ENCODE measurements at regions not wholly inside any gene's neighbourhood (a gene's known extent, or its start where the extent isn't known, plus 50 kb on each side); places are given as distances from the start of the nearest gene placed in this dataset.

DNA sequence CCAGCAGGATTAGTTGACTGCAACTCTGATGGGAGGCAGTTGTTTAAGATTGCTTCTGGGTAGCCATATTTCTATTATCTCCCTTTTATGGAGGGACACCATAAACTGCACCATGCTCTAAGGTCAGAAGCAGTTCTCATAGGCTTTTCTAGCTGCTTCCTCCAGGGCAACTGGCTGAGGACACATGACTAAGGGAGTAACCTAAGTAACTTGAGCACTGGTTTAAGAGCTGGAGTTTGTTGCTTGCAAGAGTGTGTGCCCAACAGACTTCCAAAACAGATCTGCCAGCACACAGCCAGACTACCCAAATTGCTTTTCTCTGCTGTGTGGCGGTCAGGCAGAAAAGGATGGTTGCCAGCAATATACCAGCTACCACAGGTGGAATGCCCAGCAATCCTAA, 111.2 kb upstream of the LHX8 start:
- TF ChIP-seq, protein P1, sequence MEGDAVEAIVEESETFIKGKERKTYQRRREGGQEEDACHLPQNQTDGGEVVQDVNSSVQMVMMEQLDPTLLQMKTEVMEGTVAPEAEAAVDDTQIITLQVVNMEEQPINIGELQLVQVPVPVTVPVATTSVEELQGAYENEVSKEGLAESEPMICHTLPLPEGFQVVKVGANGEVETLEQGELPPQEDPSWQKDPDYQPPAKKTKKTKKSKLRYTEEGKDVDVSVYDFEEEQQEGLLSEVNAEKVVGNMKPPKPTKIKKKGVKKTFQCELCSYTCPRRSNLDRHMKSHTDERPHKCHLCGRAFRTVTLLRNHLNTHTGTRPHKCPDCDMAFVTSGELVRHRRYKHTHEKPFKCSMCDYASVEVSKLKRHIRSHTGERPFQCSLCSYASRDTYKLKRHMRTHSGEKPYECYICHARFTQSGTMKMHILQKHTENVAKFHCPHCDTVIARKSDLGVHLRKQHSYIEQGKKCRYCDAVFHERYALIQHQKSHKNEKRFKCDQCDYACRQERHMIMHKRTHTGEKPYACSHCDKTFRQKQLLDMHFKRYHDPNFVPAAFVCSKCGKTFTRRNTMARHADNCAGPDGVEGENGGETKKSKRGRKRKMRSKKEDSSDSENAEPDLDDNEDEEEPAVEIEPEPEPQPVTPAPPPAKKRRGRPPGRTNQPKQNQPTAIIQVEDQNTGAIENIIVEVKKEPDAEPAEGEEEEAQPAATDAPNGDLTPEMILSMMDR (IDR thresholded peaks at IDR 0.05): no peak
- TF ChIP-seq POLR2AphosphoS5 (IDR thresholded peaks at IDR 0.05; ENCODE audit: insufficient read depth in 1 of 2, low read depth in 1 of 2): no peak
